ENCODE measurements at regions not wholly inside any gene's neighbourhood (a gene's known extent, or its start where the extent isn't known, plus 50 kb on each side); places are given as distances from the start of the nearest gene placed in this dataset.

DNA sequence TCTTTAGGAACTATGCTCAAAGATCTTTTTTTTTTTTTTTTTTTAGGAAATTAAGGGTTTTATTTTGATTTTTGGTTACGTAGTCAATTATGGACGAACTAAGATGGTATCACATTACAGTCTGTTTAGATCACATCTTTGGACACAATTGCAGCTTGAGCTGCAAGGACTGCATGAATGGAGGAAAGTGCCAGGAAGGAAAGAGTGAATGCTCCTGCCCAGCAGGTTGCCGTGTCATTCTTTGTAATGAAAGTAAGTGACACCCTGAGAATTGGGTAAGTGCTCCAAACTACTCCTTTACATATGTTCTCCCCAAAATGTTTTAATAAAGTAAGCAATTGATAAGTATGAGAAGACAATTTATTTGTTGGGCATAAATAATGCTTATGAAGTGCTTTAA, 716.5 kb upstream of the GOLIM4 start:
- TF ChIP-seq CTCF (conservative IDR thresholded peaks at IDR 0.05) = no peak
- no peak for TF ChIP-seq ZFX (IDR thresholded peaks at IDR 0.05)
